Osteocyte (in vitro differentiated cells): ENCODE measurements at regions not wholly inside any gene's neighbourhood (a gene's known extent, or its start where the extent isn't known, plus 50 kb on each side); places are given as distances from the start of the nearest gene placed in this dataset.
"Not testable (repeated sequence)": the region's sequence is repeated elsewhere in the genome, so short reads cannot be mapped to it uniquely, and the experiment has no call there.

Experiments used
- DNase-seq: peaks from one replicate; pipeline ENCODE4 v3.0.0; 2021; ENCODE audit warnings: mixed read lengths; ENCODE audit not compliant: unreplicated experiment; ENCODE audit errors: extremely low spot score
- H3K27ac Mint-ChIP-seq: one replicate; pipeline ENCODE4 v1.8.0; 2021; ENCODE audit warnings: mild to moderate bottlenecking, mixed read lengths; ENCODE audit not compliant: unreplicated experiment
- H3K27me3 Mint-ChIP-seq: one replicate; pipeline ENCODE4 v1.8.0; 2021; ENCODE audit warnings: mixed read lengths; ENCODE audit not compliant: unreplicated experiment
- H3K36me3 Mint-ChIP-seq: one replicate; pipeline ENCODE4 v1.8.0; 2021; ENCODE audit warnings: mixed read lengths; ENCODE audit not compliant: unreplicated experiment
- H3K4me1 Mint-ChIP-seq: one replicate; pipeline ENCODE4 v1.8.0; 2021; ENCODE audit warnings: mixed read lengths; ENCODE audit not compliant: unreplicated experiment
- H3K4me3 Mint-ChIP-seq: one replicate; pipeline ENCODE4 v1.8.0; 2021; ENCODE audit warnings: mild to moderate bottlenecking, moderate library complexity, mixed read lengths; ENCODE audit not compliant: unreplicated experiment
- H3K9me3 Mint-ChIP-seq: one replicate; pipeline ENCODE4 v1.8.0; 2021; ENCODE audit warnings: mixed read lengths; ENCODE audit not compliant: unreplicated experiment

DNA sequence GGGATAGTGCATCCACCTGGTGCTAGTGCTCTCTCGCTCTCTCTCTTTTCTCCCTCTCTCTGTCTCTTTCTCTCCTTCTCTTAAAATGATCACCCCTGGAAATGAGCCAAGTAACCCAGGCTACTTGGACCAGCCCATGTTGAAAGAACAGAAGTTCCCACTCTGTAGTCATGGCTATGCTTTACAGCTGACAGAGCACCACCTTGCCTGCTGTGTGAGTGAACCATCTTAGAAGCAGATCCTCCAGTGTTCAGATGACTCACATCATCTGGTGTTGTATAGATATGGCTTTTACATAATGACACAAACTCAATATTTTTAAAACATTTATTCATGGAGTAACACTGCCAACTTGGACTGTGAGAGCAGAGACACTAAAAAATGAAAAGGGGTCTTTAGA, 57.7 kb upstream of the POMZP3 start:
- not testable (repeated sequence) for H3K27ac Mint-ChIP-seq, DNase-seq, H3K36me3 Mint-ChIP-seq, H3K4me1 Mint-ChIP-seq, H3K9me3 Mint-ChIP-seq, H3K4me3 Mint-ChIP-seq
- H3K27me3 Mint-ChIP-seq, result peaks cover 26% of the 10 kb centered on the region

DNA sequence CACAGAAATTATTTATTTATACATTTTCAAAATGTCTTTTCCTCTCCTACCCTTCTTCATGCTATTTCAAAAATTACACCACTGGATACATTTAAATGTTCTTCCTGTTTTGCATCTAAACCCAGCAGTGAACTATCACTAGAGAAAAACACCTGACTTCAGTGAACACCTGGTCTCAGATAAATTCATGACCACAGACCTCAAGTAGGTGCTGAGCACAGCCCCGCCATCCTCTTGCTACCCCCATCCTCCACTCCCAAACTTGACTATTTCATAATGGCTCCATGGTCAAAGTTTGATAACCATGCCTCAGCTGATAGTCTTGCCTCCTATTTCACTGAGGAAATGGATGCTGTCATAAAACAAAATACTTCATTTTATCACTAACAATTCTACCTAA, 56.6 kb upstream of the POMZP3 start:
- peaks cover 27% of the 10 kb centered on the region for H3K27me3 Mint-ChIP-seq
- not testable (repeated sequence) for H3K36me3 Mint-ChIP-seq, DNase-seq

DNA sequence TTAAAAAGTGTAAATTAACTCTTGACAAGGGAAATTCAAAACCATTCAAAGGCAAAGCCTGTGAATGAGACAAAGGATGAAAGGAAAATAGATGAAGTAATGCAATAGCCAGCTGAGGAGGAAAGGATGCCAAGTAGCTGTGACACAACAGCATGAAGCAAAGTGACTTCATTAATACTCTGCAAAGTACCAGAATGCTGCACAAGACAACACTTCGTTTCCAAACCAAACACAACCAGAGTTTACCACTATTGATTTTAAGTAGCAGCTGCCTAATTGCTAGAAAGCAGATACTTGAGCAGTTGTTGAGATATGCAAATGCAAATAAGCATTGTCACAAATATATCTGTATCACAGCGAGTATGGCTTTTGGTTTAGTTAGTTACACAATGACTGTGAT, 54.7 kb upstream of the POMZP3 start:
- not testable (repeated sequence) for H3K9me3 Mint-ChIP-seq, H3K36me3 Mint-ChIP-seq, DNase-seq, H3K4me3 Mint-ChIP-seq, H3K4me1 Mint-ChIP-seq, H3K27ac Mint-ChIP-seq
- H3K27me3 Mint-ChIP-seq, result peaks cover 35% of the 10 kb centered on the region

More for the DNA sequence above, 56.6 kb upstream of the POMZP3 start:
- H3K4me3 Mint-ChIP-seq, H3K9me3 Mint-ChIP-seq, H3K27ac Mint-ChIP-seq, H3K4me1 Mint-ChIP-seq: not testable (repeated sequence)

DNA sequence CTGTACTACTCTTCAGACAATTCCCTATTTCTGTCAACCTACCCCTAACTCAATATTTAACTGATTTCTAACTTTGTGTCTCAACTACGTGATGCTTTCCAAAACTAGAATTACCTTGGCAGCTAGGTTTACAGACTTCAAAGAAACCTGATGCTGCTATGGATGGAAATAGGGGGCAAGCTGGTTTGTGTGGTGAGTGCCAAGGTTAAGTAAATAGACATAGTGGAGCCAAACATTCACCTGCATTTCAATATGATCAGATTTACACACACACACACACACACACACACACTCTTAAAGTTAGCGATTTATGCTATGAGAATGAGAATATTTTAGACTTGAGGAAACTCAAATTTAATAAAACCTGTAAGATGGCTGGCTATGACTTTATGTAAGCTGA, 52.1 kb upstream of the POMZP3 start:
- H3K9me3 Mint-ChIP-seq, DNase-seq, H3K36me3 Mint-ChIP-seq, H3K4me3 Mint-ChIP-seq, H3K27ac Mint-ChIP-seq, H3K4me1 Mint-ChIP-seq: not testable (repeated sequence)
- H3K27me3 Mint-ChIP-seq, result peaks cover 35% of the 10 kb centered on the region

DNA sequence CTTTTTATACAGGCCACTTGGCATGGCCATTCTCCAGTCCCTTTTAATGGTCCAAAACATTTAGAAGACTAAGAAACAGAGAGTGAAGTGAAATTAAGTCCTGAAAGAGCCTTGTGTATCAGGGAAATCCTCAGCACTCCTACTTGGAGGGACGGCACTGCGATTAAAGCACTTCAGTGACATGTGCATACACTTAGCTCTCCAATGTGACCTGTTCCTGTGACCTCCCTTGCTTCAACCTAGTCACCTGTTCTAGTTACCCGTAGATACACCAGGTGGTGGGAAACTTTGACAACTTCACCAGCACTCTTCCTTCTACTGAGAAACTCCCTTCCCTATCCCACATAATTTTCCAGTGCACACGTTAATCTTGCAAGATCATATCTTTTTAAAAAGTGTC, 51.4 kb upstream of the POMZP3 start:
- not testable (repeated sequence) for H3K36me3 Mint-ChIP-seq, H3K9me3 Mint-ChIP-seq, H3K4me3 Mint-ChIP-seq, DNase-seq, H3K4me1 Mint-ChIP-seq, H3K27ac Mint-ChIP-seq
- peaks cover 29% of the 10 kb centered on the region for H3K27me3 Mint-ChIP-seq

DNA sequence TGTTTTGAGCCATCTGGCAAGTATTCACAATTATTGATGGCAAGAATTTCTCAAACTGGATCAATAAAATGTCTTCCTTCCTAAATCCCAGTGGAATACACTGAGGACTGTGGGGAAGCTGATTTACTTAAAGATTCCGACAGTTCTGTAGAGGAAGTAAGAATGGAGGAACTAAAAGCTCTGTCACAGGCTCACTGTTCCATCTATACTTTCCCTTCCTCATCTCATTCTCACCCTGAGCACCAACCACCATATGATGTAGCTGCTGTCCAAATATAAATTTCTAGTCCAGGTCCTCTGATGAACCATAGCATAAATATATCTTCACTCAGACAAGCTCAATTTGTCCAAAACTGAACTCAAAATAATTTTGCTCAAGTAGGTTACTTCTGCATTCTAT, 49.8 kb upstream of the POMZP3 start:
- DNase-seq, H3K27ac Mint-ChIP-seq, H3K4me3 Mint-ChIP-seq, H3K36me3 Mint-ChIP-seq, H3K4me1 Mint-ChIP-seq, H3K9me3 Mint-ChIP-seq: not testable (repeated sequence)
- H3K27me3 Mint-ChIP-seq, result peaks cover 36% of the 10 kb centered on the region
